ENCODE measurements at regions not wholly inside any gene's neighbourhood (a gene's known extent, or its start where the extent isn't known, plus 50 kb on each side); places are given as distances from the start of the nearest gene placed in this dataset.

- Mint-ChIP-seq H3K9me3 (no peaks in the 10 kb centered on the region), H3K4me1 (no peaks in the 10 kb centered on the region), H3K4me3 (no peak overlapping the region), H3K27me3 (ENCODE audit: low read depth) (peaks cover 25% of the 10 kb centered on the region), H3K27ac (no peak overlapping the region), H3K36me3 (no peaks in the 10 kb centered on the region)
- DNase-seq (ENCODE audit: low spot score in 2 of 2, unreplicated experiment in 2 of 2): no peak
- no peak for TF ChIP-seq CTCF (IDR thresholded peaks at IDR 0.05; ENCODE audit: unreplicated experiment)
Observed at GRCh38 chr18:71388148-71388547, 1099.3 kb downstream of the SOCS6 start.

GRCh38 chr18:71374294-71375000 is 1085.6 kb downstream of the SOCS6 start:
- no peak for TF ChIP-seq CTCF (IDR thresholded peaks at IDR 0.05; ENCODE audit: unreplicated experiment)
- Mint-ChIP-seq H3K27me3 (ENCODE audit: low read depth) (peaks cover 14% of the 10 kb centered on the region), H3K4me3 (no peak overlapping the region), H3K9me3 (no peaks in the 10 kb centered on the region), H3K27ac (no peak overlapping the region), H3K4me1 (peaks cover 7% of the 10 kb centered on the region), H3K36me3 (no peaks in the 10 kb centered on the region)
- DNase-seq (ENCODE audit: low spot score in 2 of 2, unreplicated experiment in 2 of 2): no peak

- no peak for DNase-seq (ENCODE audit: low spot score in 2 of 2, unreplicated experiment in 2 of 2)
- peaks cover 7% of the 10 kb centered on the region for H3K4me1 Mint-ChIP-seq
- no peak overlapping the region for H3K27ac Mint-ChIP-seq
- TF ChIP-seq CTCF (IDR thresholded peaks at IDR 0.05; ENCODE audit: unreplicated experiment): no peak
- peaks cover 9% of the 10 kb centered on the region for H3K27me3 Mint-ChIP-seq (ENCODE audit: low read depth)
- no peak overlapping the region for H3K4me3 Mint-ChIP-seq
- H3K9me3 Mint-ChIP-seq: peaks cover 4% of the 10 kb centered on the region
- no peaks in the 10 kb centered on the region for H3K36me3 Mint-ChIP-seq
Observed at GRCh38 chr18:71371951-71372605, 1083.2 kb downstream of the SOCS6 start.

- no peak for DNase-seq (ENCODE audit: low spot score in 2 of 2, unreplicated experiment in 2 of 2)
- Mint-ChIP-seq H3K4me3 (no peak overlapping the region), H3K9me3 (peaks cover 15% of the 10 kb centered on the region), H3K27me3 (ENCODE audit: low read depth) (peaks cover 6% of the 10 kb centered on the region), H3K4me1 (peaks cover 2% of the 10 kb centered on the region), H3K27ac (no peak overlapping the region), H3K36me3 (no peaks in the 10 kb centered on the region)
- TF ChIP-seq CTCF (IDR thresholded peaks at IDR 0.05; ENCODE audit: unreplicated experiment): no peak
Observed at GRCh38 chr18:71370671-71371445, 1082.0 kb downstream of the SOCS6 start.

GRCh38 chr18:71370095-71370494 is 1081.2 kb downstream of the SOCS6 start:
- Mint-ChIP-seq H3K36me3 (no peaks in the 10 kb centered on the region), H3K4me3 (no peak overlapping the region), H3K4me1 (no peaks in the 10 kb centered on the region), H3K27ac (no peak overlapping the region), H3K9me3 (peaks cover 15% of the 10 kb centered on the region), H3K27me3 (ENCODE audit: low read depth) (peaks cover 6% of the 10 kb centered on the region)
- no peak for TF ChIP-seq CTCF (IDR thresholded peaks at IDR 0.05; ENCODE audit: unreplicated experiment)
- no peak for DNase-seq (ENCODE audit: low spot score in 2 of 2, unreplicated experiment in 2 of 2)
